NCI-H128 (cell line): ENCODE measurements at regions not wholly inside any gene's neighbourhood (a gene's known extent, or its start where the extent isn't known, plus 50 kb on each side); places are given as distances from the start of the nearest gene placed in this dataset.

ENCODE experiments used
- DNase-seq: peaks from one replicate; lab custom pipeline; 2025; ENCODE audit not compliant: unreplicated experiment; lab: John Stamatoyannopoulos, UW

DNA sequence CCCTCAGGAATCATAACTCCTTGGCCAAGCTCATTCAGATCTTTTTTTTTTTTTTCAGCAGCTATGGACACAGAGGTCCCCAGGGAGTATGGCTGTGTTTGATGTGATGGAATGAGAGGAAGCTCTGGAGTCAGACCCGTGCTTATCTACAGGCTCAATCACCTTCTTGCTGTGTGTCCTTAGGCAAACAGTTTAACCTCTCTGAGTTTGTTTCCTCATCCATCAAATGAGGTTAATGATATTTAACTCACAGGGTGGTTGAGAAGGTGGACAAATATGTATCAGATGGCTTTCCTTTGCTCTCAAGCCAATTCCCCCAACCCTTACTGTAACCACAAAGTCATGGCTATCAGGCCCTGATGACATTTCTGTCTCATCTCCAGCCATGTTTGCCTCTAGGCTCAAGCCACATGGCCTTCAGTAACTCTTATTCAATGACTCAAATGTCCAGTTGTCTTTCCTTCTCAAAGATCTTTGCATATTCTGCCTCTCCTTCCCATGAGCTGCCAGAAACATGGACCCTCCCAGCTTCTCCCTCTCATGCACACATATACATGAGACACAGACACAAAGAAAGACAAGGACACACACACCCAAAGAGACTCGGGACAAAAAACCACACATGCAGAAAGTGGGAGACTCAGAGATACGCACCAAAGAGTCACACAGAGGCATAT, 303.5 kb upstream of the KAZN start:
- DNase-seq, result no peak

DNA sequence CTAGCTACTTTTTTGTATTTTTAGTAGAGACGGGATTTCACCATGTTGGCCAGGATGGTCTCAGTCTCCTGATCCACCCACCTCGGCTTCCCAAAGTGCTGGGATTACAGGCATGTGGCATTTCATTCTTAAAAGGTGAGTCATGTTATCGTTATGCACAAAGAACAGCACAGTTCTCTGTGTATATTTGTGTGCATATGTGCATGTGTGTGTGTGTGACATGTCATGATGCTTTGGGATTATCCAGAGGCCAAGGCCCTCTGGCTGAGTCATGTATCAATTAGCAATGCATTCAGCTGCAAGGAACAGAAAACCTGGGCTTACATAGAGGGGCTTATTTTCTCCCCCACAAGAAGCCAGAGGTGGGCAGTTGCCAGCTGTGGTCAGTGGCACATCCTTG, 301.7 kb upstream of the KAZN start:
- no peak for DNase-seq

GRCh38 chr1:14297356-14297755, 301.1 kb upstream of the KAZN start:
- DNase-seq, result no peak

- no peak for DNase-seq
Measured at GRCh38 chr1:14298806-14299205, 299.7 kb upstream of the KAZN start.

- no peak for DNase-seq
Measured at GRCh38 chr1:14300991-14301703, 297.3 kb upstream of the KAZN start.

GRCh38 chr1:14301704-14302024, 296.8 kb upstream of the KAZN start:
- no peak for DNase-seq

GRCh38 chr1:14302025-14302424, 296.5 kb upstream of the KAZN start:
- no peak for DNase-seq

DNA sequence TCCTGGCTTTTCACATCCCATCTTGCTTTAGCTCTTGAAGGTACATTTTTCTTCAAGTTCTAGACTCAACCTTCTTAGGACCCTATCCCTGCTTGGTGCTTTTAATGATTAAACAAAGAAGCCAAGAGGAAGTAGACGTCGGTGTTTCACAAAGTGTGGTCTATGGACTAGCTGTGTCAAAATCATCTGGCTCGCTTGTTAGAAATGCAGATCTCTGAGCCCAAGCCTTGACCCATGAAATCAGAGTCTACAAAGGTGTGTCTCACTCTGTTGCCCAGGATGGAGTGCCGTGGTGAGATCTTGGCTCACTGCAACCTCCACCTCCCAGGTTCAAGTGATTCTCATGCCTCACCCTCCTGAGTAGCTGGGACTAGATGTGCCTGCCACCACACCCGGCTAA, 295.5 kb upstream of the KAZN start:
- no peak for DNase-seq

DNA sequence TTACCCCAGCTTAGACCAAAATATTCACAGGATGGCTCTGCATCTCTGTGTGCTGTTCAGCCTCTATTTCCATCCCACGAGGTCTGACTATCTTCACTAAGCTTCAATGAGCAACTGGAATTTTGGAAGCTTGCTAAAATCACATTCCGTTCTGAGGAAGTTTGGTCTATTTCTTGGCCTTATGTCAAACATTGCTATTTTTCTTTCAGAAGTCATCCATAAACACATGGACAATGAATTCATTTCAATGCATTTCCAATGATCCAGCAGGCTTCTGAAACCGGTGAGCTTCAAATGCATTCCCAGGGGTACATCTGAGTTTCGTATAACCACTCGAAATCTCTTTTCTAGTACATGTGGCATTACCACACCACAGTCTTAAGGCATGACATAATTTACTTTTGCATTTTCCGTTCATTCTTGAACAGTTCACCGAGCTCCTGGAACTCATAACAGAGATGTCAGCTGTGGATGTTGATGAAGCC, 294.1 kb upstream of the KAZN start:
- no peak for DNase-seq

DNA sequence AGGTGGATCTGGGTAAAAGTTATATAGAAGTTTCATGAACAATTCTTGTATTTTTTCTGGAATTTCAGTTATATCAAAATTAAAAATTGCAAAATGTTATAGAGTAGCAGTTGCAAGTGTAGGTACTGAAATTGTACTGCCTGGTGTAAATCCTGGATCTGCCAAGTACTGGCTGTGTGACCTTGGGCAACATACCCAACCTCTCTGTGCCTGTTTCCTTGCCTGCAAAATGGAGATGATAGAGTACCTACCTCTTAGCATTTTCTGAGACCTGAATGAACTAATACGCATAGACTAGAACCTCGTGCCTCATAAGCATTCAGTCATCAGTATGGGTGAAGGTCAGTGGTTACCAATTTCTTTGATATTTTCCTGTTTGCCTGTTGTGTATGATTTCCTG, 290.0 kb upstream of the KAZN start:
- no peak for DNase-seq

DNA sequence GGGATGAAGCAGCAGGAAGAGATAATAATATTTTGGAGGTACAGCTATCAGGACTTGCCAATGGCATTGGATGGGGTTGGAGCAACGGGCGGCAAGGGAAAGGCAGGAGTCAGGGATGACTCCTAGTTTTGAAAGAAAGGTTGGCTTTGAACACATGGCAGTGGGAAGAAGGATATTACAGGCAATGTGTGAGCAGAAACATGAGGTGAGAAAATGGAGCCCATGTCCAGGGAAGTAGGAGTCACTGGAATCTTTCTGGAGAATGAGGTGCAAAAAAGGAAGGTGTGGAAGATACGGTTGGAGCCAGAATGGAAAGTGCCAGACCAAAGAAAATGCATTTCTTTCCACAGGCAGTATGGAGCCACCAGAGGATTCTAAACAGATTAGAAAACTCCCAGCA, 288.5 kb upstream of the KAZN start:
- no peak for DNase-seq

- no peak for DNase-seq
Measured at GRCh38 chr1:14310476-14310875, 288.0 kb upstream of the KAZN start.

- no peak for DNase-seq
Measured at GRCh38 chr1:14313731-14314431, 284.6 kb upstream of the KAZN start.

DNA sequence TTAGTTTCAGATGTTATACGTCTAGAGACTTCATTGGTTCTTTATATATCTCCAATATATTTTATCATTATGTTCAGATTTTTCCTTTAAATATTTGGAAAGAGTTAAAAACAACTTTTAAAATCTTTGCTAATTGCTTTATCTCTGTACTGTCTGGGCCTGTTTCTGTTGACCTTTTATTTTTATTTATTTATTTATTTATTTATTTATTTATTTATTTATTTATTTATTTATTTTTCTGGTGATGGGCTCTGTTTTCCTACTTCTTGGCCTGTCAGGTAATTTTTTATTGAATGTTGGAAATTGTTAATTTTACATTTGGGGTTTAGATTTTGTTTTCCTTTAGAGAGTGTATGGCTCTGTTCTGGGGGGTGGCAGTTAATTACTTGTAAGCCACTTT, 279.7 kb upstream of the KAZN start:
- DNase-seq, result no peak

GRCh38 chr1:14320518-14320917, 278.0 kb upstream of the KAZN start:
- DNase-seq, result no peak

GRCh38 chr1:14320986-14321385, 277.5 kb upstream of the KAZN start:
- no peak for DNase-seq

DNA sequence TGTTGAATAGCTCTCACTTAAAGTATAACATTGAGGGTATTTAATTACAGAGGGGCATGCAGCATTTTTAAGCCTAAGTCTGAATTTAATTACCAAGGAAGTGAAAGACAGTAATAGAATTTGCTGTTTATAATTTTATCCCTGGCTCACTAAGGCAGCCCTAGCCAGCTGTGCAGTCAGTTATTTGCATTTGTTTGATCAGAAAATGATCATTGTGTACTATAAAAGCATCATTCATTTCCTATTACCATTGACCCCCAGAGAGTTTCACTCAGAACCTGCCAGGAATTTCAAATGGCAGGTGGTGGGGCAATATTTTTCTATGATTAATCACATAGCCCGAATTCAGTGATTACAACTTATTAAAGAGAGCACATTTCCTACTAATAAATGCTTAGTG, 277.1 kb upstream of the KAZN start:
- no peak for DNase-seq

DNA sequence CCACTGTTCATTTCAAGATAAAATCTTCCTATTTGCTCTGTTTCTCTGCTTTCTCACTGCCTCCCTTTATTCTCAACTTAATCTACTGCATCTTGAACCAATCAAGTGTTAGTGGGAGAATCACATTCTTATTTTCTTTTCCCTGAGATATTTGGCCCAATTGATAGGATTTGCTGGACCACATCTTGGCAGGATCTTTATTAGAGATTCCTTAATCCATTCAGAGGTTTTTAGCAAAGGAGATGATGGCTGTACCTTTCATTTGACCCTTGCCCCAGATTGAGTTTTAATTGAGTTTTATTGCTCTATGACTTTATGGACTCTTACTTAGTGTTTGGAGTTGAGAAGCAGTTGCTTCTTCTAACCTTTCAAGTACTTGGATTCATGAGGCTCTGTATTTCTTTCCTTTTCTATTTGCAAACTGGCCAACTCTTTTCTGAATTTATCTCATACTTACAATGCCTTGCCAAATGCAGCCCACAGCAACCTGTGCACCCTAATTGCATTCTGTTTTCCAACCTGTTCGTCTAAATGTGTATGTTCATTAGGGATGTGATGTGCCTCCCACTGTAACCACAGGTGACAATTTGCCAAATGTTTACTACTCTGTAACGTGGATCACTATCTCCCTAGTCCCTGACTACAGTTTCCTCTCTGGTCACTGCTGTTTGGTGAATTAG, 274.8 kb upstream of the KAZN start:
- DNase-seq, result no peak

GRCh38 chr1:14324248-14324630, 274.2 kb upstream of the KAZN start:
- DNase-seq, result no peak

DNA sequence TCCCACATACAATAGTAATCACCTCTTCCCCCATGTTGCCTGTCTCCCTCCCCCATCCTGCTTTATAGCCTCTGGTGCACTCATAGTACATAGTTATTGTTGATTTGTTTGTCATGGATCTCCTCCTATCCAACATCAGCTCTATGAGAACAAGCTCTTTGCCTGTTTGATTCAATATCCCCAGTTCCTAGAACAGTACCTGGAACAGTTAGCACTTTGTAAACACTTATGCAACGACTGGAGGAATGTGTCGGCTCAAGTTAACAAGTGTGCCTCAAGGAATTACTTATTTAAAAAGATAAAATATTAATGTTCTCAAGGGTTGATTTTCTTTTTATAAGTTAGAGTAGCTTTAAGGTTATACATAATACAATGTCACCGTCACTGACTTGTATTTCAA, 271.6 kb upstream of the KAZN start:
- no peak for DNase-seq

- no peak for DNase-seq
Measured at GRCh38 chr1:14328685-14329084, 269.8 kb upstream of the KAZN start.

DNA sequence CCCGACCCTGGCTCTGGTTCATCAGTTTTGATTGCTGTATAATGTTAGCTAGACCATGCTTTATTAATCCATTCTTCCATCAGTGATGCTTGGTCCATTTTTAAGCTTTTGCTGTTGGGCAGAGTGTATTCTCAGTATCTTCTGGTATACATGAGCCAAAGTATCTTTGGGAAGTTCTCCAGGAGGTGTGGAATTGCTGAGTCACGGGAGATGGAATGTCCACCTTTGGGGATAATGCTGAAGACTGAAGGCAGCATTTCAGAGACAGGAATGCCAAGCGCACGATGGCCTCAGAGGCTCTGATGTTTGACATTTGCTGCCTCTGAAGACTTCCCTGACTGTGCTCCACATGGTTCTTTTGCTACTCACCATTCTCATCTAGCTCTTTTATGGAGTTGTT, 266.3 kb upstream of the KAZN start:
- no peak for DNase-seq
